Body of pancreas (tissue), 4 donors: ENCODE measurements at regions not wholly inside any gene's neighbourhood (a gene's known extent, or its start where the extent isn't known, plus 50 kb on each side); places are given as distances from the start of the nearest gene placed in this dataset.

ENCODE experiments used
- ATAC-seq: fragments of 150-250 bp; one replicate; pipeline ENCODE4 v1.9.1; 2016
- DNase-seq, 4 donors: peaks; one replicate each; pipeline ENCODE4 v3.0.0-alpha.2; 2019
- H3K27ac ChIP-seq, 4 donors: fragments of 200-600 bp; sonication (generic); 1 replicate in 3 of 4; 2 replicates in 1 of 4; pipeline versions ENCODE4 v1.5.1 to v1.6.1; 2016 to 2019; ENCODE audit warnings: mild to moderate bottlenecking in 1 of 4, mixed read lengths in 1 of 4, moderate library complexity in 1 of 4
- H3K27me3 ChIP-seq, 2 donors: fragments of 200-600 bp; sonication (generic); one replicate each; pipeline ENCODE4 v1.6.0; 2016; ENCODE audit warnings: mild to moderate bottlenecking in 1 of 2
- H3K36me3 ChIP-seq, 2 donors: fragments of 200-600 bp; sonication (generic); replicated peaks in 1 of 2; 2 replicates each; pipeline ENCODE4 v1.5.1; 2016; ENCODE audit warnings: low read depth in 2 of 2; ENCODE audit not compliant: insufficient read depth in 1 of 2
- H3K4me1 ChIP-seq: fragments of 200-600 bp; sonication (generic); one replicate; pipeline ENCODE4 v1.6.0; 2016
- H3K4me3 ChIP-seq, 2 donors: fragments of 200-600 bp; sonication (generic); 1 replicate in 1 of 2; 2 replicates in 1 of 2; pipeline ENCODE4 v1.5.1; 2016 to 2019
- H3K9me3 ChIP-seq, 3 donors: fragments of 200-600 bp; sonication (generic); 1 replicate in 2 of 3; 2 replicates in 1 of 3; pipeline ENCODE4 v1.5.1; 2016
- CTCF ChIP-seq, 7 experiments: fragments of 450-650 bp in 4 of 7; fragments of 200-600 bp in 3 of 7; sonication (generic) in 3 of 7; IDR thresholded peaks; one replicate each; pipeline ENCODE4 v1.5.1; 2016 to 2019; ENCODE audit warnings: antibody characterized with exemption in 7 of 7
- POLR2A ChIP-seq, 3 donors: fragments of 450-650 bp; IDR thresholded peaks; one replicate each; pipeline ENCODE4 v1.6.1; 2016; ENCODE audit warnings: antibody characterized with exemption in 3 of 3, mild to moderate bottlenecking in 2 of 3
- WGBS, 2 donors: methylation state at CpG; one replicate each; pipeline ENCODE4 v1.1.5; 2017; 5-methylcytosine and 5-hydroxymethylcytosine counted together
- intact Hi-C: fragments of 100-400 bp; cut with DNase I; formaldehyde crosslinking; loops from one replicate; pipeline ENCODE4 v1.15.1; 2023

GRCh38 chr6:44722736-44723135 lies 335.2 kb downstream of the CDC5L start:
- no peaks in the 10 kb centered on the region for H3K36me3 ChIP-seq
- ATAC-seq, result no peak
- no peak for TF ChIP-seq POLR2A (IDR thresholded peaks at IDR 0.05)
- WGBS, 2 donors, result 80 to 85% methylated on average over 1 of the region's 1 CpG
- DNase-seq, result no peak
- no peaks in the 10 kb centered on the region for H3K27me3 ChIP-seq
- no peaks in the 10 kb centered on the region for H3K9me3 ChIP-seq
- no peak overlapping the region for H3K4me3 ChIP-seq
- intact Hi-C loops, result no loop called here
- no peak overlapping the region for H3K27ac ChIP-seq
- no peaks in the 10 kb centered on the region for H3K4me1 ChIP-seq

- ATAC-seq, result no peak
- Histone ChIP-seq H3K27ac (no peak overlapping the region), H3K9me3 (no peaks in the 10 kb centered on the region), H3K27me3 (no peaks in the 10 kb centered on the region), H3K36me3 (no peaks in the 10 kb centered on the region), H3K4me1 (no peaks in the 10 kb centered on the region), H3K4me3 (no peak overlapping the region)
- no peak for TF ChIP-seq CTCF (IDR thresholded peaks at IDR 0.05)
- no peak for TF ChIP-seq POLR2A (IDR thresholded peaks at IDR 0.05)
- no peak for DNase-seq
- intact Hi-C loops, result no loop called here
- 60 to 67% methylated on average over 5 of the region's 5 CpGs for WGBS, 2 donors
These were observed 336.1 kb downstream of the CDC5L start for GRCh38 chr6:44723439-44724197.

GRCh38 chr6:44725070-44725469 lies 337.6 kb downstream of the CDC5L start:
- Histone ChIP-seq H3K9me3 (no peaks in the 10 kb centered on the region), H3K4me1 (no peaks in the 10 kb centered on the region), H3K27ac (no peak overlapping the region), H3K27me3 (no peaks in the 10 kb centered on the region), H3K36me3 (no peaks in the 10 kb centered on the region), H3K4me3 (no peak overlapping the region)
- intact Hi-C loops, result no loop called here
- WGBS, 2 donors, result 70 to 71% methylated on average over 4 of the region's 4 CpGs
- DNase-seq (no peak), ATAC-seq (no peak)
- TF ChIP-seq POLR2A (IDR thresholded peaks at IDR 0.05) (no peak), CTCF (IDR thresholded peaks at IDR 0.05) (no peak)

GRCh38 chr6:44727651-44728630 lies 340.4 kb downstream of the CDC5L start:
- H3K4me1 ChIP-seq, result no peaks in the 10 kb centered on the region
- 88 to 89% methylated on average over 39 to 40 of the region's 44 CpGs for WGBS, 2 donors
- DNase-seq (no peak), ATAC-seq (no peak)
- H3K36me3 ChIP-seq, result no peaks in the 10 kb centered on the region
- H3K9me3 ChIP-seq, result no peaks in the 10 kb centered on the region
- intact Hi-C loops, result no loop called here
- TF ChIP-seq CTCF (IDR thresholded peaks at IDR 0.05), result no peak
- no peak for TF ChIP-seq POLR2A (IDR thresholded peaks at IDR 0.05)
- no peak overlapping the region for H3K4me3 ChIP-seq
- H3K27ac ChIP-seq, result no peak overlapping the region
- no peaks in the 10 kb centered on the region for H3K27me3 ChIP-seq

GRCh38 chr6:44730771-44731391 lies 343.4 kb downstream of the CDC5L start:
- Histone ChIP-seq H3K9me3 (no peaks in the 10 kb centered on the region), H3K4me1 (no peaks in the 10 kb centered on the region), H3K4me3 (no peak overlapping the region), H3K36me3 (no peaks in the 10 kb centered on the region), H3K27me3 (no peaks in the 10 kb centered on the region), H3K27ac (no peak overlapping the region)
- TF ChIP-seq POLR2A (IDR thresholded peaks at IDR 0.05) (no peak), CTCF (IDR thresholded peaks at IDR 0.05) (no peak)
- intact Hi-C loops, result no loop called here
- no peak for DNase-seq
- no peak for ATAC-seq
- WGBS, 2 donors, result 69 to 70% methylated on average over 7 of the region's 7 CpGs
